ENCODE measurements at regions not wholly inside any gene's neighbourhood (a gene's known extent, or its start where the extent isn't known, plus 50 kb on each side); places are given as distances from the start of the nearest gene placed in this dataset.

DNA sequence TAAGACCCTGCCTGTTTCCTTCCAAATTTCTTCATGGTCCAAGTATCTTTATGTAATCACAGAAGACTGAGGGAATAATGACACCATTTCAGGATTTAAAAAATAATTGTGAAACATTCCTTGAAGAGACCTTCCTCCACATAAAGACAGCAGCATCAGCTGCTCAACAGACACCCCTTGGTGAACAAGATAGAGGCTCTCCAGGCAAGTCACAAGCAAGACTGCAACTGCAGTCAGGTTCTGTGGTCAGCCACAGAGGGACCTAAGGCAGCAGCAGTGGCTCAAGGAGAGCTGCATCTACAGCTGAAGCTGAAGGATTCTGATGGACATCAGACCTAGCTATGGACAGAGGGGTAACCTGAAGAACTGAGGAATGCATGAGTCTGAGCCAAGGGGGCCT lies 97.2 kb upstream of the C3orf80 start:
- no peak overlapping the region for H3K4me3 ChIP-seq (ENCODE audit: control insufficient read depth in 2 of 3, extremely low read depth in 1 of 3, insufficient read depth in 2 of 3, low read depth in 1 of 3, low read length in 3 of 3)
- H3K4me2 ChIP-seq (ENCODE audit: control insufficient read depth, extremely low read depth, insufficient read depth, low read depth, low read length) = no peak overlapping the region

DNA sequence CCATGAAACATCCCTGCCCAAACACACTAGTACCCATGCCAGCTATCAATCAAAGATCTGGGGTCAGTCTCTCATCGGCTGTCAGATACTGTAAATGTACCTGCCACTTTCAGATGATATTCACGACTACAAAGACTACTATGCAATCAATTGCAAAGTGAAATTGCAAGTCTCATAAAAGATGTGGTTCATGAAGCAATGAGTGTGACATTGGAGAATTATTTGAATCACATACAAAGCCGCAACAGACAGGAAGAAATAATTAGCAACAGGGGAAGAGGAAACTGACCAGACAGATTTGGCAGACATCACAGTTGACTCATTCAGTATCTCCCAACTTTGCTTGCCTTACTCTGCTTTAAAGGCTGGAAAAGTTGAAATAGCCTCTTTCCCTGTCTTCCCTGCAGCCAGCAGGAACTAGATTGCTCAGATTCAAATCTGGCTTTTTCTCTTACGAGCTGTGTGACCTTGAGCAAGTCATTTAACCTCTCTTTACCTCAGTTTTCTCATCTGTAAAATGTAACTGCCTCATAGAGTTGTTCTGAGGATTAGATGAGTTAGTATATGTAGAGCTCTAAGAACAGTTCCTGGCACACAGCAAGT lies 95.7 kb upstream of the C3orf80 start:
- Histone ChIP-seq H3K4me2 (ENCODE audit: control insufficient read depth, extremely low read depth, insufficient read depth, low read depth, low read length) (peak overlapping the region; percentile 39), H4K20me1 (ENCODE audit: control insufficient read depth, extremely low read depth, insufficient read depth, low read length) (no peaks in the 10 kb centered on the region), H3K36me3 (ENCODE audit: control insufficient read depth in 2 of 2, extremely low read depth in 1 of 2, insufficient read depth in 2 of 2, low read length in 2 of 2) (no peaks in the 10 kb centered on the region), H3K9me1 (ENCODE audit: control insufficient read depth, extremely low read depth, insufficient read depth, low read length) (no peaks in the 10 kb centered on the region), H3K9ac (ENCODE audit: control insufficient read depth, extremely low read depth, insufficient read depth, low read length) (no peak overlapping the region), H2AFZ (ENCODE audit: control insufficient read depth, low read length) (no peak overlapping the region), H3K27me3 (ENCODE audit: control insufficient read depth, extremely low read depth, insufficient read depth, low read length) (no peaks in the 10 kb centered on the region), H3K4me3 (ENCODE audit: control insufficient read depth in 2 of 3, extremely low read depth in 1 of 3, insufficient read depth in 2 of 3, low read depth in 1 of 3, low read length in 3 of 3) (no peak overlapping the region), H3K4me1 (ENCODE audit: control insufficient read depth, extremely low read depth, insufficient read depth, low read length) (peaks cover 23% of the 10 kb centered on the region), H3K9me3 (ENCODE audit: control insufficient read depth, low read depth, low read length) (no peaks in the 10 kb centered on the region), H3K27ac (ENCODE audit: control insufficient read depth, insufficient read depth, low read length) (peak overlapping the region; percentile 53), H3K79me2 (ENCODE audit: control insufficient read depth, insufficient read depth, low read length) (no peaks in the 10 kb centered on the region)
- FAIRE-seq (peak; percentile 91), DNase-seq (ENCODE audit: low read depth, low spot score) (peak; percentile 36)
- TF ChIP-seq, protein P1, sequence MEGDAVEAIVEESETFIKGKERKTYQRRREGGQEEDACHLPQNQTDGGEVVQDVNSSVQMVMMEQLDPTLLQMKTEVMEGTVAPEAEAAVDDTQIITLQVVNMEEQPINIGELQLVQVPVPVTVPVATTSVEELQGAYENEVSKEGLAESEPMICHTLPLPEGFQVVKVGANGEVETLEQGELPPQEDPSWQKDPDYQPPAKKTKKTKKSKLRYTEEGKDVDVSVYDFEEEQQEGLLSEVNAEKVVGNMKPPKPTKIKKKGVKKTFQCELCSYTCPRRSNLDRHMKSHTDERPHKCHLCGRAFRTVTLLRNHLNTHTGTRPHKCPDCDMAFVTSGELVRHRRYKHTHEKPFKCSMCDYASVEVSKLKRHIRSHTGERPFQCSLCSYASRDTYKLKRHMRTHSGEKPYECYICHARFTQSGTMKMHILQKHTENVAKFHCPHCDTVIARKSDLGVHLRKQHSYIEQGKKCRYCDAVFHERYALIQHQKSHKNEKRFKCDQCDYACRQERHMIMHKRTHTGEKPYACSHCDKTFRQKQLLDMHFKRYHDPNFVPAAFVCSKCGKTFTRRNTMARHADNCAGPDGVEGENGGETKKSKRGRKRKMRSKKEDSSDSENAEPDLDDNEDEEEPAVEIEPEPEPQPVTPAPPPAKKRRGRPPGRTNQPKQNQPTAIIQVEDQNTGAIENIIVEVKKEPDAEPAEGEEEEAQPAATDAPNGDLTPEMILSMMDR (optimal IDR thresholded peaks at IDR 0.05 in 1 of 3, IDR thresholded peaks at IDR 0.05 in 1 of 3, conservative IDR thresholded peaks at IDR 0.05 in 1 of 3; ENCODE audit: extremely low read depth in 1 of 3, insufficient read depth in 2 of 3, low read length in 3 of 3) = no peak
- TF ChIP-seq EZH2 (IDR thresholded peaks at IDR 0.05; ENCODE audit: low read length) = no peak
- dilution Hi-C loops (cut with MboI; ENCODE audit: extremely low pct_ligation_motif_present, low sequenced_read_pairs) = no loop called here

More for the DNA sequence above, 97.2 kb upstream of the C3orf80 start:
- H3K4me1 ChIP-seq (ENCODE audit: control insufficient read depth, extremely low read depth, insufficient read depth, low read length) = peaks cover 19% of the 10 kb centered on the region
- H3K27me3 ChIP-seq (ENCODE audit: control insufficient read depth, extremely low read depth, insufficient read depth, low read length) = no peaks in the 10 kb centered on the region
- TF ChIP-seq, protein P1 (optimal IDR thresholded peaks at IDR 0.05 in 1 of 3, IDR thresholded peaks at IDR 0.05 in 1 of 3, conservative IDR thresholded peaks at IDR 0.05 in 1 of 3; ENCODE audit: extremely low read depth in 1 of 3, insufficient read depth in 2 of 3, low read length in 3 of 3) = no peak
- TF ChIP-seq EZH2 (IDR thresholded peaks at IDR 0.05; ENCODE audit: low read length) = no peak
- no peak for FAIRE-seq
- no peak for DNase-seq (ENCODE audit: low read depth, low spot score)
- no peak overlapping the region for H3K27ac ChIP-seq (ENCODE audit: control insufficient read depth, insufficient read depth, low read length)
- no peak overlapping the region for H3K9ac ChIP-seq (ENCODE audit: control insufficient read depth, extremely low read depth, insufficient read depth, low read length)
- no peaks in the 10 kb centered on the region for H4K20me1 ChIP-seq (ENCODE audit: control insufficient read depth, extremely low read depth, insufficient read depth, low read length)
- H3K9me3 ChIP-seq (ENCODE audit: control insufficient read depth, low read depth, low read length) = no peaks in the 10 kb centered on the region
- H3K79me2 ChIP-seq (ENCODE audit: control insufficient read depth, insufficient read depth, low read length) = no peaks in the 10 kb centered on the region
- no peaks in the 10 kb centered on the region for H3K9me1 ChIP-seq (ENCODE audit: control insufficient read depth, extremely low read depth, insufficient read depth, low read length)
- H2AFZ ChIP-seq (ENCODE audit: control insufficient read depth, low read length) = no peak overlapping the region
- dilution Hi-C loops (cut with MboI; ENCODE audit: extremely low pct_ligation_motif_present, low sequenced_read_pairs) = no loop called here
- no peaks in the 10 kb centered on the region for H3K36me3 ChIP-seq (ENCODE audit: control insufficient read depth in 2 of 2, extremely low read depth in 1 of 2, insufficient read depth in 2 of 2, low read length in 2 of 2)
